ENCODE measurements at regions not wholly inside any gene's neighbourhood (a gene's known extent, or its start where the extent isn't known, plus 50 kb on each side); places are given as distances from the start of the nearest gene placed in this dataset.

- Mint-ChIP-seq H3K4me3 (no peak overlapping the region), H3K9me3 (peaks cover 4% of the 10 kb centered on the region), H3K36me3 (no peaks in the 10 kb centered on the region), H3K27ac (no peak overlapping the region), H3K4me1 (no peaks in the 10 kb centered on the region), H3K27me3 (no peaks in the 10 kb centered on the region)
- no peak for DNase-seq (ENCODE audit: low spot score in 2 of 2)
- no peak for ATAC-seq (ENCODE audit: low read depth)
Measured at GRCh38 chr4:20050768-20051167, 200.9 kb upstream of the SLIT2 start.

DNA sequence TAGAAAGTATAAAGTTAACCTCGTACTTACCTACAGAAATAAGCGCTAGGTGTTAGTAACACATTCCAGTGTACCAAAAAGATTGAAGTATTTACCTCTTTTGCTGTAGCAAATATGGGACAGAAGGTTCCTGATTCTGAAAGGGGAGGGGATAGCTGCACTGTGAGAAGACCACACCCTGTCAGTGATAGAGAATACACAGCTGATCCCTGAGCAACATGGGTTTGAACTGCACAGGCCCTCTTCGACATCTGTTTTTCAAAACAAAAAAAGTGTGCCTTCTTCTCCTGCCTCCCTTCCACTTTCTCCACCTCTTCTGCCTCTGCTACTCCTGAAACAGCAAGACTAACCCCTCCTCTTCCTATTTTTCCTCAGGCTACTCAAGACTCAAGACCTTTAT is 201.8 kb upstream of the SLIT2 start:
- Mint-ChIP-seq H3K27ac (no peak overlapping the region), H3K36me3 (no peaks in the 10 kb centered on the region), H3K27me3 (no peaks in the 10 kb centered on the region), H3K4me3 (no peak overlapping the region), H3K4me1 (no peaks in the 10 kb centered on the region), H3K9me3 (peaks cover 2% of the 10 kb centered on the region)
- ATAC-seq (ENCODE audit: low read depth) = no peak
- no peak for DNase-seq (ENCODE audit: low spot score in 2 of 2)

- H3K9me3 Mint-ChIP-seq = peaks cover 2% of the 10 kb centered on the region
- DNase-seq (ENCODE audit: low spot score in 2 of 2) (no peak), ATAC-seq (ENCODE audit: low read depth) (no peak)
- no peak overlapping the region for H3K4me3 Mint-ChIP-seq
- H3K36me3 Mint-ChIP-seq = no peaks in the 10 kb centered on the region
- no peak overlapping the region for H3K27ac Mint-ChIP-seq
- no peaks in the 10 kb centered on the region for H3K4me1 Mint-ChIP-seq
- no peaks in the 10 kb centered on the region for H3K27me3 Mint-ChIP-seq
Measured at GRCh38 chr4:20046931-20047677, 204.6 kb upstream of the SLIT2 start.

DNA sequence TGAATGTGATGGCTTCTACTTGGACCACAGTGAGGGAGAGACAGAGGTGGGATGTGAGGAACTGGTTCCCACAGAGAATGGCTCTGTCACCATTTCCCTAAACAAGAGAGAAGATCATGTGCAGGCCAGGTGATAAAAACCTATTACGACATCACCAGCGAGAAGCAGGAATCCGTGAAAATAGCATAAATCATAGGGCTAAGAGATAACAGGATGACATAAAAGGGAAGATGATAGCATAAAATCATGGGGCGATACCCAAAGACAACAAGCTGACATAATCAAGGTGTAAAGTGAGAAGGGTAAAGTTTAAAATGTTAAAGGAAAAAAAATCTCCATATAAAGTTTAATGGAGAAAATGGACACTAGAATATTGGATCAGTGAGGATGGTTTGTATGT is 205.5 kb upstream of the SLIT2 start:
- Mint-ChIP-seq H3K27ac (no peak overlapping the region), H3K36me3 (no peaks in the 10 kb centered on the region), H3K9me3 (peaks cover 2% of the 10 kb centered on the region), H3K27me3 (no peaks in the 10 kb centered on the region), H3K4me3 (no peak overlapping the region), H3K4me1 (no peaks in the 10 kb centered on the region)
- DNase-seq (ENCODE audit: low spot score in 2 of 2) = no peak
- ATAC-seq (ENCODE audit: low read depth) = no peak

DNA sequence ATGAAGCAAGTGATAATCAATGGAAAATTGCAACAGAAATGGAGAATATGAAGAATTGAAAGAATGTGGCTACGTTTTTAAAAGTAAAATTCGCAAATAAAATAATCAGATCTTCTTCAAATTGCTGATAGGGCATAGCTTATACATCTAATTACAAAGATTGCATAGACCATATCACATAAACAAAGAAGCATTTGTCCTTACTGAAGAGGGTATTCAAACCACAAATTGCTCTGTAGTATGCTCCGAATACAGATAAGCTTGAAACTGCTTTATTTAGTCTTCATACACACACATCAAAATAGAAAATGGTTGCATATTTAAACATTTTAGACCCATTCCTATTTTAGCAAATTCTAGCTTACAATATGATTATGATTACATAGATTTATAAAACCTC is 206.7 kb upstream of the SLIT2 start:
- Mint-ChIP-seq H3K9me3 (no peaks in the 10 kb centered on the region), H3K27me3 (no peaks in the 10 kb centered on the region), H3K36me3 (no peaks in the 10 kb centered on the region), H3K27ac (no peak overlapping the region), H3K4me1 (no peaks in the 10 kb centered on the region), H3K4me3 (no peak overlapping the region)
- DNase-seq (ENCODE audit: low spot score in 2 of 2) = no peak
- ATAC-seq (ENCODE audit: low read depth) = no peak

- Mint-ChIP-seq H3K27ac (no peak overlapping the region), H3K4me3 (no peak overlapping the region), H3K9me3 (no peaks in the 10 kb centered on the region), H3K4me1 (no peaks in the 10 kb centered on the region), H3K36me3 (no peaks in the 10 kb centered on the region), H3K27me3 (no peaks in the 10 kb centered on the region)
- DNase-seq (ENCODE audit: low spot score in 2 of 2) (no peak), ATAC-seq (ENCODE audit: low read depth) (no peak)
Measured at GRCh38 chr4:20044502-20044911, 207.2 kb upstream of the SLIT2 start.

DNA sequence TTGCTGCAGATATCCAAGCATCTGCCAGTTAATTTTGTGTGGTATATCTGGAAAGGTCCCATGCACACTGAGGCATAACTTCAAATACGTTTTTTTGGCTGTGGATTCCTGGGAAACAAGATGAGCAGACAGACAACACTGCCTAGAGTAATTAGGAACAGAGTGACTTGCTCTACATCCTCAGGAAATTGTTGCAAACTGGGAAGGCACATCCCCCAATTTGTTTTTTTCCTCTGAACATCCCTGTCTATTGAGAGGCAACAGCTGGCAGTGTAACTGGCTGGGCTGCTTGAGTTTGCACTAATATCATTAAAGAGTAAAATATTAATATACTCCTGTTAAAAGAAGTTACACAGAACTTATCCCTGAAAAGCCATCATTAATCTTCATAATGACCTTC is 207.7 kb upstream of the SLIT2 start:
- no peak for DNase-seq (ENCODE audit: low spot score in 2 of 2)
- Mint-ChIP-seq H3K27me3 (no peaks in the 10 kb centered on the region), H3K36me3 (no peaks in the 10 kb centered on the region), H3K4me3 (no peak overlapping the region), H3K9me3 (no peaks in the 10 kb centered on the region), H3K4me1 (no peaks in the 10 kb centered on the region), H3K27ac (no peak overlapping the region)
- ATAC-seq (ENCODE audit: low read depth) = no peak

- no peak for DNase-seq (ENCODE audit: low spot score in 2 of 2)
- H3K27me3 Mint-ChIP-seq = no peaks in the 10 kb centered on the region
- H3K36me3 Mint-ChIP-seq = no peaks in the 10 kb centered on the region
Measured at GRCh38 chr4:20042769-20043168, 208.9 kb upstream of the SLIT2 start.

GRCh38 chr4:20041839-20042407 is 209.8 kb upstream of the SLIT2 start:
- Mint-ChIP-seq H3K27ac (no peak overlapping the region), H3K4me1 (peaks cover 2% of the 10 kb centered on the region), H3K4me3 (no peak overlapping the region), H3K9me3 (peaks cover 3% of the 10 kb centered on the region), H3K27me3 (no peaks in the 10 kb centered on the region), H3K36me3 (no peaks in the 10 kb centered on the region)
- DNase-seq (ENCODE audit: low spot score in 2 of 2) (no peak), ATAC-seq (ENCODE audit: low read depth) (no peak)

More at GRCh38 chr4:20042769-20043168, 208.9 kb upstream of the SLIT2 start:
- Mint-ChIP-seq H3K4me1 (peaks cover 2% of the 10 kb centered on the region), H3K9me3 (peaks cover 3% of the 10 kb centered on the region), H3K27ac (no peak overlapping the region), H3K4me3 (no peak overlapping the region)
- no peak for ATAC-seq (ENCODE audit: low read depth)

DNA sequence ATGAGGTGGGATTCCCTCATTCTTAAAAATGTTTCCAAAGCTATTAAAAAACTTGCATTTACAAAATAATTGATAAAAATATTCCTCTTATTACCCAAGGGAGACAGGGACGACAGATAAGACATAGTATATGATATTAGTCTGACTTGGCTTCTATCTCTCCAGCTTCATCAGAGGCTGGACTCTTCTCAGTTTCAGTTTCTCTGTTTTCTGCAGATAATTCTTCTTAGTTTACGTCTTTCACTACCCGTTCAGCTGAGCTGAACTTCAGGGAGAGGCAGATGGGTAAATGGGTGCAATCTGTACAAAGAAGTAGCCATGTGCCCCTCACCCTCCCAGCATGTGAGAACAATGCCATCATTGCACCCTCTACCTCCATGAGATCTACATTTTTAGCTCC is 214.0 kb upstream of the SLIT2 start:
- Mint-ChIP-seq H3K27ac (no peak overlapping the region), H3K36me3 (no peaks in the 10 kb centered on the region), H3K9me3 (peaks cover 5% of the 10 kb centered on the region), H3K27me3 (no peaks in the 10 kb centered on the region), H3K4me1 (peaks cover 2% of the 10 kb centered on the region), H3K4me3 (no peak overlapping the region)
- no peak for DNase-seq (ENCODE audit: low spot score in 2 of 2)
- no peak for ATAC-seq (ENCODE audit: low read depth)

DNA sequence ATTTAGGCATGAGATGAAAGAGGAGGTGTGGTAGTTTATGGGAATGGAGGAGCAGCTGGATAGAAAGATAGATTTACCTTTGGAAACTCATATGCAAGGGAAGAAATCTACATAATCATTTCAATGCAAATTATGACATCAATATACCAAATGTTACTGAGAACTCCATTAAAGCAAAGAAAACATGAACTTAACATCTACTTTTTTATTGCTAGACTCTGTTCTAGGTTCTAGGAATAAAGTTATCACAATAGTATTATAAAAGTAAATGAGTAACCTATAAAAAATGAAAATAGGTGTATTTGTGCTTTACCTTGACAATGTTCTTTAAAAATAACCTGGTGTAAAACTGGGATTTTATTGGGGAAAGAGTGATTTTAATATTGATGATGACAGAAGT is 221.6 kb upstream of the SLIT2 start:
- no peaks in the 10 kb centered on the region for H3K36me3 Mint-ChIP-seq
- no peak for ATAC-seq (ENCODE audit: low read depth)

DNA sequence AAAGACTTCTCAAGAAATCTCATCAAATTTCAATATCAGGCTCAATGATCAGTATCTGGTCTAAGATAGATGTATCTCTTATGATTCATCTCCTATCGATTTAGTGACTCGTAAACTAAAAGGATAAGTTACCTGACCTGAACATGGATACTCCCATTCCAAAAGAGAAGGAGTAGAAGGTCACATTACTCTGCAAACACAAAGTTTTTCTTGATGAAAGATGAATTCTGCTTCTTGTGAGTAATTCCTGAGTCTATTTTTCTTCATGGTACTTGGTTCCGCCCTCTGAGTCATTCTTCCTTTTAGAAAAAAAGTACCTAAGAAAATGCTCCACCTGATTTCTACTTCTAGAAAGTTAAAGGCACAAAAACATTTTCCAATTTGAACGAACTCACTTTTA is 223.1 kb upstream of the SLIT2 start:
- peaks cover 2% of the 10 kb centered on the region for H3K9me3 Mint-ChIP-seq
- no peak for DNase-seq (ENCODE audit: low spot score in 2 of 2)
- no peaks in the 10 kb centered on the region for H3K36me3 Mint-ChIP-seq
- H3K4me3 Mint-ChIP-seq = no peak overlapping the region
- no peaks in the 10 kb centered on the region for H3K4me1 Mint-ChIP-seq
- no peak for ATAC-seq (ENCODE audit: low read depth)
- H3K27ac Mint-ChIP-seq = no peak overlapping the region
- H3K27me3 Mint-ChIP-seq = no peaks in the 10 kb centered on the region

More for the DNA sequence above, 221.6 kb upstream of the SLIT2 start:
- Mint-ChIP-seq H3K9me3 (peaks cover 2% of the 10 kb centered on the region), H3K27me3 (no peaks in the 10 kb centered on the region), H3K27ac (no peak overlapping the region), H3K4me1 (no peaks in the 10 kb centered on the region), H3K4me3 (no peak overlapping the region)
- DNase-seq (ENCODE audit: low spot score in 2 of 2) = no peak

- H3K27ac Mint-ChIP-seq = no peak overlapping the region
- DNase-seq (ENCODE audit: low spot score in 2 of 2) = no peak
- no peaks in the 10 kb centered on the region for H3K27me3 Mint-ChIP-seq
- H3K4me3 Mint-ChIP-seq = no peak overlapping the region
- H3K36me3 Mint-ChIP-seq = no peaks in the 10 kb centered on the region
- ATAC-seq (ENCODE audit: low read depth) = no peak
- no peaks in the 10 kb centered on the region for H3K4me1 Mint-ChIP-seq
- no peaks in the 10 kb centered on the region for H3K9me3 Mint-ChIP-seq
Measured at GRCh38 chr4:20026456-20026855, 225.2 kb upstream of the SLIT2 start.

DNA sequence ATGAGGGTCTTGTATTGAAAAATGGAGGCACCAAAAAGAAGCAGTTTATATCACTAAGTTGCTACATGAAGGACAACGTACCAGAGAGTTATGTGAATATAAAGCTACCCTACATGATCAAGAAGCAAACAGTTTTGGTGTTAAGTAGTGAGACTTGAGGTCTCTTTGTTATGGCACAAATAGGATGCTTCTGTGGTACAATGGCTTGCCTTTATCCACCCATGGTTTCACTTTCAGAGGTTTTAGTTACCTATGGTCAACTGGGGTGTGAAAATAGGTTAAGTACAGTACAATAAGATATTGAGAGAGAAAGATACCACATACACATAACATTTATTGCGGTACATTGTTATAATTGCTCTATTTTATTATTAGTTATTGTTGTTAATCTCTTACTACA is 229.2 kb upstream of the SLIT2 start:
- Mint-ChIP-seq H3K9me3 (no peaks in the 10 kb centered on the region), H3K27me3 (no peaks in the 10 kb centered on the region), H3K4me1 (no peaks in the 10 kb centered on the region), H3K36me3 (no peaks in the 10 kb centered on the region), H3K27ac (no peak overlapping the region), H3K4me3 (no peak overlapping the region)
- DNase-seq (ENCODE audit: low spot score in 2 of 2) (no peak), ATAC-seq (ENCODE audit: low read depth) (no peak)

GRCh38 chr4:20020056-20020455 is 231.6 kb upstream of the SLIT2 start:
- no peaks in the 10 kb centered on the region for H3K36me3 Mint-ChIP-seq

More at GRCh38 chr4:20020056-20020455, 231.6 kb upstream of the SLIT2 start:
- Mint-ChIP-seq H3K9me3 (no peaks in the 10 kb centered on the region), H3K4me1 (no peaks in the 10 kb centered on the region), H3K27me3 (no peaks in the 10 kb centered on the region), H3K27ac (no peak overlapping the region), H3K4me3 (no peak overlapping the region)
- DNase-seq (ENCODE audit: low spot score in 2 of 2) (no peak), ATAC-seq (ENCODE audit: low read depth) (no peak)
